Transverse colon (tissue), 4 donors: ENCODE measurements at regions not wholly inside any gene's neighbourhood (a gene's known extent, or its start where the extent isn't known, plus 50 kb on each side); places are given as distances from the start of the nearest gene placed in this dataset.

Source experiments
- EP300 ChIP-seq: sonication (generic); formaldehyde crosslinking; IDR thresholded peaks from one replicate; pipeline ENCODE4 v1.6.1; 2017; ENCODE audit warnings: antibody characterized with exemption, low read depth
- POLR2A ChIP-seq: fragments of 450-650 bp; IDR thresholded peaks from one replicate; pipeline ENCODE4 v1.6.1; 2016; ENCODE audit warnings: antibody characterized with exemption, mild to moderate bottlenecking, moderate library complexity
- POLR2AphosphoS5 ChIP-seq, 3 donors: sonication (generic); formaldehyde crosslinking; IDR thresholded peaks; one replicate each; pipeline ENCODE4 v1.6.1; 2016; ENCODE audit warnings: antibody characterized with exemption in 3 of 3
- TF ChIP-seq, protein P1 (sequence below), 5 experiments: fragments of 200-600 bp in 3 of 5; fragments of 450-650 bp in 2 of 5; sonication (generic) in 3 of 5; IDR thresholded peaks; 1 replicate in 2 of 5; 2 replicates in 3 of 5; pipeline ENCODE4 v1.5.1; 2016 to 2017; ENCODE audit warnings: antibody characterized with exemption in 5 of 5, inconsistent platforms in 3 of 5, mild to moderate bottlenecking in 2 of 5, moderate library complexity in 1 of 5

DNA sequence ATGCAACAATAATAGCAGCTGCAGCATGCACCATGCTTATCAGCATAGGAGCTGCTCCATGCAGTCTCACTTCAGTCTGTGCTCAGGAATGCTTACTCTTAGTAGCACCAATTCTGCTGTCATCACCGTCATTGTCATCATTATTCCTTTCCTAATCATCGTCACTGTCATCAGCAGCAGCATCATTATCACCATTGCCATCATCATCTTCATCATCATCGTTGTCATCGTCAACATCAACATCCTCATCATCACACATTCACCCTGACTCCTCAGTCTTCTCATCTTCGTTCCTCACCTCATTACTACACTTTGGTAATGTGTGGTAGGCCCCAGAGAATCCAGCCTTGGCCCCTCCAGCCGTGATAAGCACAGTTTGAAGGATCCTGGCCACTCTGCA lies 545.0 kb downstream of the TNS3 start:
- TF ChIP-seq EP300 (no peak), POLR2A (no peak), POLR2AphosphoS5 (IDR thresholded peaks at IDR 0.05) (no peak)
- TF ChIP-seq, protein P1, sequence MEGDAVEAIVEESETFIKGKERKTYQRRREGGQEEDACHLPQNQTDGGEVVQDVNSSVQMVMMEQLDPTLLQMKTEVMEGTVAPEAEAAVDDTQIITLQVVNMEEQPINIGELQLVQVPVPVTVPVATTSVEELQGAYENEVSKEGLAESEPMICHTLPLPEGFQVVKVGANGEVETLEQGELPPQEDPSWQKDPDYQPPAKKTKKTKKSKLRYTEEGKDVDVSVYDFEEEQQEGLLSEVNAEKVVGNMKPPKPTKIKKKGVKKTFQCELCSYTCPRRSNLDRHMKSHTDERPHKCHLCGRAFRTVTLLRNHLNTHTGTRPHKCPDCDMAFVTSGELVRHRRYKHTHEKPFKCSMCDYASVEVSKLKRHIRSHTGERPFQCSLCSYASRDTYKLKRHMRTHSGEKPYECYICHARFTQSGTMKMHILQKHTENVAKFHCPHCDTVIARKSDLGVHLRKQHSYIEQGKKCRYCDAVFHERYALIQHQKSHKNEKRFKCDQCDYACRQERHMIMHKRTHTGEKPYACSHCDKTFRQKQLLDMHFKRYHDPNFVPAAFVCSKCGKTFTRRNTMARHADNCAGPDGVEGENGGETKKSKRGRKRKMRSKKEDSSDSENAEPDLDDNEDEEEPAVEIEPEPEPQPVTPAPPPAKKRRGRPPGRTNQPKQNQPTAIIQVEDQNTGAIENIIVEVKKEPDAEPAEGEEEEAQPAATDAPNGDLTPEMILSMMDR (IDR thresholded peaks at IDR 0.05), result no peak
